Glomerular endothelial cell (primary cell): ENCODE measurements at regions not wholly inside any gene's neighbourhood (a gene's known extent, or its start where the extent isn't known, plus 50 kb on each side); places are given as distances from the start of the nearest gene placed in this dataset.

ENCODE experiments used
- DNase-seq: peaks from one replicate; pipeline ENCODE4 v3.0.0-alpha.2; 2011; ENCODE audit warnings: low read depth, low spot score; ENCODE audit errors: extremely low read depth

DNA sequence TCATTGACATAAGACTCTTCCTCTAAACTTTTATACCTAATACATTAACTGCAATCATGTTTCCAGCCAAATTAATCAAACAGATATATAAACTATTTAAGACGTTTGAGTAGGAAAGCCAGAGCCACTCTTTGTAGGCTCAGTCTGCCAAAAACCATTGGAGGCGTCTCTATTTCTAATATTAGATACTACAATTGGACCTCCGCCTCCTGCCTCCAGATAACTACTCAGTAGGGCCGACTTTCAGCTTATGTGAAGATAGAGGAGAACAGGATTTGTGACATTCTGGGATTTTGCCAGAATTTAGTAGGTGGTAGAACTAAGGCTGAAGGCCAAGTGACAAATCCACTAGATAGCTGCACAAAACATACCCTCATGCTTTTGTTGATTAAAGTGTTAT lies 463.0 kb downstream of the CETN3 start:
- no peak for DNase-seq

DNA sequence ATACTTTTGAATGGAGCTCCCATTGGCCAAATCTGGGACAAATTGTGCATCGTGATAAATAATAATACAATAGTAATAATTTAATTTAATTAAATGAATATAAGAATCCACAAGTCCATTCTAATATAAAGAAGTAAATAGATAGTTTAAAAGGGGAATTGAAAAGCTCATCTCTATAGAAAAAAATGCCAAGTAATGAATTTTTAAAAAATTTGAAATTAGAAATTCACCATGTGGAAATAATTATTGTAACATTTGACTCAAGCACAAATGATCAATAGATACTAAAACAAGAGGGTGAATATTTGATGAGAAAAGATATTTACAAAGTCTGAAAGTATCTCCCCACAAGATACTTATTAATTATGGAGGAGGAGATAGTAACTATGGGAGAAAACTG lies 467.4 kb downstream of the CETN3 start:
- DNase-seq: no peak

DNA sequence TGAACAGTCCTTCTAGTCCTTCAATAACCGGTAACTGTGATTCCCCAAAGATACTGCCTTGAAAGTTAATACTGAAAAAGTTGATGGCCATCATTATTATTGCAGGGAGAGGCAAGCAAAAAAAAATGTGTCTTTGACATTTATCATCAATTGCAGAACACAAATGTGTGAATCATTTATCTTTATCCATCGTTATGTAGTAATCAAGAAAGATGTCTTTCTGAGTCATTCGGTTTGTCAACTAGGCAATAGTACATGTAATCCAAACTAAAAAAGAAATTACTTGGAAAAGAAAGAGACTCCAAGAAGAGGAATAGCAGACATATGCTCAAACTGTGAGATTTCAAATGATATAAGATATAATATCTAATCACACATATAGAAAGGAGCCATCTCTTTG lies 473.0 kb downstream of the CETN3 start:
- no peak for DNase-seq

DNA sequence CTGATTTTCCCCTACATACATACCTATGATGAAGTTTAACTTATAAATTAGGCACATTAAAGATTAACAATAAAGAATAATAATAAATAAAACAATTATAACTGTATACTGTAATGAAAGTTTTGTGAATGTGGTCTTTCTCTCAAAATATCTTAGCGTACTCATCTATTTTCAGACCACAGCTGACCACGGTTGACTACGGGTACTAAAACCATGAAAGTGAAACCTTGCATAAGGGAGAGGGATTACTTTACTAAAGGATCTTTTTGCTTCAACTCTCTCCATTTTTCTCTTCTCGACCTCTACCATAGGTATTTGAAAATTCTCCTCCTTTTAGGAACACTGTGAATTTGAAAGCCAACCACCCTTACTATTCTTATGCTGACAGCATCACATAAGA lies 475.5 kb downstream of the CETN3 start:
- no peak for DNase-seq

DNA sequence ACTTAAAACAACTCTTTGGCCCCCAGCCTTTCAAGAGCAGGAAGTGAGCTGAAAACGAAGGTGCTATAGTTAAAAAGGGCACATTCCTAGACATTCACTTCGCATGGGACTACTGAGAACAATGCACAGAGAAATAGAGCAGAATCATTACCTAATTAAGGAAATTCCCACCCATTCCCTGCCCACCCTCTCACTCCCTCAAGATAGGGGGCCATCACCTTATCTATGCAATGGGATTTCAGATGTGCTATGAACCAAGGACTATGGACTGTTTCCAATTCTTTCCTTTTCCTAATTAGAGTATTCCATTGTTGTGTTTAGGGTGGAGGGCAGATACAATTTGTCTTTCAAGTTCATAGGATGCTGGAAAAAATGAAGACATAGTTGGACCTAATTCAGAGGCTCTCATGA lies 476.8 kb downstream of the CETN3 start:
- peak; percentile 9 for DNase-seq

DNA sequence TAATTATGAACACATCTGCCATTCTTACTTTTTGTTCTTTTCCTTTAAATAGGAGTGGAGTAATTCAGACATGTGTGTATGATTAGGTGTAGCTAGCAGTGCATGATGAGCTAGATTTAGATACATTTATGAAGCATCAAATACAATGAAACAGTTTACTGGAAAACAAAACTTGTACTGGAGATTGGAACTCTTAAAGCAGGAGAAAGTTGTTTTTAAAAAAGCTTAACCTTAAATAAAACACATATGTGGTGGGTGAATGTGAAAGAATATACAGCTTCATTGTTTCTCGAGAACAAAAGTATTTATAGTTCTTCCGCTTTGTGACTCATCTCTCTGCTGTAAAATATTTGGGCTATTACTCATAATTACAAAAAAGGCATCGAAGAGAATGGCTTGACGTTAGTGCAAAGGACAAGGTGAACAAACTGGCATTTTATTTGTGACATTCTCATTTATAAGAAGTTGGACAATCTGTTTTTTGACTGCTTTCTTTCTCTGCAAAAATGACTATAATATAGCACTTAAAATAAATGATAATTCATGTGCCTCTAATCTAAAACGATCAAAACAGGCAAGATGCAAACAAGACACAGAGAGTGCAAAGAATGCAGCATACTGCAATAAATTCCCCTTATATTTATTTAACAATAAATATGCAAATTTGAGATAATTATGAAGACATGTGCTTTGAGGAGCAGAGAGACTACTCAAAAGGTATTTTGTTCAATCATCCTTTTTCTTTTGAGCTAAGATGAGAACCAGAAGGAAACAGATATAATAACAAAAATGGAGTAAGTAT lies 478.8 kb downstream of the CETN3 start:
- peak; percentile 70 for DNase-seq

DNA sequence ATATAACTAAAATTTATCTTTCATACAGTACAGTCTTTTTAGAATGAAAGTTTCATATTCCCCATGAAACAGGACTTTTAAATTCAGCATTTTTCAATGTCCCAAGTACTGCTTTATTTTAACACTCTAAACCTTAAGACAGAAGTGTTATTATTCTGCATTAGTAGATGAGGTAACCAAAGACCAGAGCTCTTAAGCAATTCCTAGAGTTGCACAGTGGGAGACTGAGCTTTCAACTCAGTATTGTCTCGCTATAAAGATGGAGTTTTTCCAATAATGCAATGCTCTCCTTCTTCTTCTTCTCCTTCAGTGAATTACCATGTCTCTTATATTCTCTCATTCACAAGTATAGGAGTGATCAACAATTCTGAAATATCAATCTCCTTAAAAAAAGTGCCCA lies 479.7 kb downstream of the CETN3 start:
- no peak for DNase-seq

DNA sequence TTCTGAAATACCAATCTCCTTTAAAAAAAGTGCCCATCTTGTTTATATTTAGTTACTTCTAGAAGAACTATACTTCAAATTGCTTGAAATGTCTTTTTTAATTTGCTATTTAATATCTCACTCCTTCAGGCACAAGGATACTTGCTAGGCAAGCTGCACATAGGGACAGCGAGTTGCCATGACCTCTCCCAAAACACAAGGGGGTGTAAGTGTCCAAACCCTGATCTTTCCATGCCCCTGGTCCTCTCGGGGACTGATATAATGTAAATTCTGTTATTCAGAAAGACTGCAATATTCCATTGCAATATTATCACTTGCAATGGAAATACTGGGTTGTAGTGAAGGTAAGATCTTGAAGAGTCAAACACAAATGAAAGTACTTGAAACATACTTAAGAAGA lies 480.4 kb downstream of the CETN3 start:
- DNase-seq: no peak

DNA sequence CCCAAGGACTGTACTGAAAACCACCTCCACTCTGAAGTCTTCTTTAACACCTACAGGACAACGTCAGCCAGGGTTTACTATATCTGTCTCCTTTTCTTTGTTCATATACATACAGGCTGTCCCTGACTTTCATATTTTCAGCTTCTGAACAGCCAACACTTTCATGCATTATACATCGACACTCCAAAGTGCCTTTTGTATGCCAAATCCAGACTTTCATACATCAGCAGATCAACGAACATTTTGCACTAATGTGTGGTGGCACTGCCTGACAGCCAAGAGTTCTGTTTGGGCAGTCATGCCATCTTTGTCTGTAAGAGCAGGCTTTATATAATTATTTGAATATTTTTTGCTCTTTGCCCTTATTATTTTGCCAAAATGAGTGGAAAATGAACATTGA lies 487.4 kb downstream of the CETN3 start:
- no peak for DNase-seq

DNA sequence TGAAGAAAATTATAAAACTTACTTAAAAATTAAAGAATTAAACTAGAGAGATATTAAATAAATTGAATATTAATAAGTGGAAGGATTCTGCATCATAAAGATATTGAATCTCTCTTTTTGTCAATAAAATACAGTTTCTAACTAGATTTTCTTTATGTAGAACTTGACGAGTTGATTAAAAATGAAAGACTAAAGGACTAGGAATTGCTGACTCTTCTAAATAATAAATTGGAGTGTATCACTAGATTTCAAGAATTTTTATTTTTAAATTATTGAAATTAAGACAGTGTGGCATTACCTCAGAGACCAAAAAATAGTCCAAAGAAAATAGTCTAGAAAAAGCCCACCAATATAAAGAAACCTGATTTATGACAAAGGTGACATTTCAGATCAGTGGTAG lies 492.4 kb downstream of the CETN3 start:
- DNase-seq: no peak

DNA sequence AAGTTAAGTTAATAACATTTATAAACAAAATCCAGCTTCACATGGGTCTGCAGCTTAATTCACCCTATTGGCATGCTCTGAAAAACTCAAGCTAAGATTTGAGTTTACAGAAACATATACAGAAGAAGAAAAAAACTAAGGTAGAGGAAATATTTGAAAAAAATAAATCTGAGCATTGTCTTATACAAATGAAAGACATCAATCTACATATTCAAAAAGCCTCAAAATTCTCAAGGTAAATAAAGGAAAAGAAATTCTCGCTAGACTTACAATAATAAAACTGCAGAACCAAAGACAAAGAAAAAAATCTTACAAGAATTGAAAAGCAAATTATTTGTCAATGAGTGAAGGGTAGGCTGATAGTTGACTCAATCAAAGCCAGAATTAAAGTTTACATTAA lies 493.4 kb downstream of the CETN3 start:
- no peak for DNase-seq

DNA sequence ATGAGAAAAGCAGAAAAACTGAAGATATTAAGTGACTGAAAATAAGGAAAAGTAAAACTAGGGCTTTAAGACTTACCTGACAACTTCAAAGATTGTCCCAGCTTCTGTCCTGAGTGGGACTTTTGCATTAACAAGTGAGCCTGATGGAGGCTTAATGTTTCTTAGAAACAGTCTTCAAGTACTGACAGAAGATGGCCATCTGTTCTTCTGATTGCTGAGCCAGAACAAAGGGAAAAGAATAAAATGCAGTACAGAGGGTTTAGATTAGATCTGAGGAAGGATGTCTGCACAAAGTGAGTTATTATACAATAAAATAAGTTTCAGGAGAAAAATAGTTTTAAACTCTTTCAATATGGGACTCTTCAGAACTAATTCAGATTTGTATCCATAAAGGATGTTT lies 500.7 kb downstream of the CETN3 start:
- DNase-seq: no peak

DNA sequence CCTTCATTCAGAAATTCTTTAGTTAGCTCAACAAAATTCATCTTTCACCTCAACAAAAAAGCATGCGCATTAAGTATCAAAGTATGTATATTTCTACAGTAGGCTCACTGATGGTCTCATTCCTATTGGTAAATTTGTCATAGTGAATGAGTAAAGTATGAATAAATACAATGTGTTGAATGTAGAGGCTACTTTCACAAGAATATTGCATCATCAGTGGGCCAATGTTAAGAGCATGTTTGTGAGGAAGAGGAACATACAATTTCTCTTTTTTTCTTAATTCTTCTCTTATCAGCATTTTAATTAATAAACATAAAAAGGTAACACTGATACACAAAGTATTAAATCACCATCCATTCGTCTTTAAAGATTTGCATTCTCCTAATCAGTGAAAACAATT lies 505.1 kb downstream of the CETN3 start:
- no peak for DNase-seq

DNA sequence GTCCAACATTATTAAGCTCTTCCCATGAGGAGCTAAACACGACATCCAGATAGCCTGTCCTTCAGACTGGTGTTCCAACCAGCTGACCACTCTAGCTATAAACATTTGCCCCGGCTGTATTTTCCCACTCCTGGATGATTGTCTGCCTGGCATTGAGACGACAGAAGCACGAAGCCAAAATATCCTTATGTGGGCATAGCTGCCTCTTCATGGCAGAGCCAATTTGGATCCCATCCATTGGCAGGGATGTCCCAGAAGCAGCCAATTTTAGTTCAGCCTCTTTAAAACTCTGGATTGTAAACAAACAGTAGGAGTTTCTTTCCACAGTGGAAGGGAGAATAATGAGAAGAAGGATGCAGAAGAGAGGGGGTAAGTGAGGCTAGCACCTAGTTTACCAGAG lies 507.6 kb downstream of the CETN3 start:
- DNase-seq: no peak

DNA sequence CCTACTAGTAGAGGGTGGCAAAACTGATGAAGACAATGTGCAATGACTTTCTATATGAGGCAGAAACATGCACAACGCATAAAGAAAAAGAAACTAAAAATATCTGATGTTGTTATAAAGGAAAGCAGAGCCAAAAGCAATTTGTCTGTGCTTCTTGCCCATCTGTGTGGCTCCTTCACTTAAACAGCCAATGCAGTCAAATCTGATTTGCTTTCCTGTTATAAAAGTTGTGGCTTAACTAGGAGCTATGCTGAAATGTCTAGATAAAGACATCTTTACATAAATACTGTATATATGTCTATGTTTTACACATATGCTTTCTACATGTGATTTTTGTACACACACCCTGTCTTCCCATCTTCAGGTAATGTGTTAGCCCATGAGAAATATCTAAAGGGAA lies 508.2 kb downstream of the CETN3 start:
- no peak for DNase-seq

DNA sequence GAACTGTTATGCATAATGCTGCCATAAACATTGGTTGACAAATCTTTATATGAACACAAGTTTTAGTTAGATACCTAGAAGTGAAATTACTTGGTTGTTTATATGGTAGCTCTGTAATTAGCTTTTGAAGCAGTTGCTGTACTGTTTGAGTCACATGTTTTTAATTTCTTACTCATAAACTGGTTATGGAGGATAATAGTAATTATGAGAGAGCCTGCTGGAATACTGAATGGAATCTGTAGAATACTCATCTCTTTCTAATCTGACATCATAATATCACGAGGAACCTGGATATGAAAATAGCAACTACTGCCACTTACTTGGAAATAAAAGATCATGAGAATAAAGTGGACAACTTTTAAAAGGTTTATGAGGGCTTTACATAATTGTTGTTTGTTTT lies 509.2 kb downstream of the CETN3 start:
- DNase-seq: no peak

DNA sequence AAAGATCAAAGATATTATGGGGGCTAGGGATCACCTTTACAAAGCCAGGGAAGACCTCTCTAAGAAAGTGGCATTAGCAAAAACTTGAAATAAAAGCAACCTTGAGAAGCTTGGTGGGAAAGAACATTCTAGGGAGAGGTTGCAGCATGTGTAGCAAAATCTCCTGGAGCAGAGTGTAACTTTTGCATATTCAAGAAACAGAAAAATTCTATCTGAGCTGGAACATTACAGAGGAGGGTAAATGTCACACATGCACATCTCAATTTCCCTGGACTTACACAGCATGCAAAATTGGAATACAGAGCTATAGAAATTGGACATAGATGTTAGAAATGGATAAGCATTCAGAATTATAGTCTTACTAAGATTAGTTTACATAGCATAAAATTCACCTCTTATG lies 510.0 kb downstream of the CETN3 start:
- DNase-seq: no peak

DNA sequence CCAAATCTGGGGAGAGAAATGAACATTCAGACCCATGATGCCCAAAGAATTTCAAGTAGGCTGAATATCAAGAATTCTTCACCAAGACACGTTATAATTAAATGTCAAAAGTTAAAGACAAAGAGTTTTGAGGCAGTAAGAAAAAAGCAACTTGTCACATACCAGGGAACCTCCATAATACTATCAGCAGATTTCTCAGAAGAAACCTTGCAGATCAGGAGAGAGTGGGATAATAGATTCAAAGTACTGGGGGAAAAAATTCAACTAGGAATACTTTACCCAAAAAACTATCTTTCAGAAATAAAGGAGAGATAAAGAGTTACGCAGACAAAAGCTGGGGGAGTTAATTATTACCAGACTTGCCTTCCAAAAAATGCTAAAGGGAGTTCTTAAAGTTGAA lies 516.0 kb downstream of the CETN3 start:
- DNase-seq: no peak

DNA sequence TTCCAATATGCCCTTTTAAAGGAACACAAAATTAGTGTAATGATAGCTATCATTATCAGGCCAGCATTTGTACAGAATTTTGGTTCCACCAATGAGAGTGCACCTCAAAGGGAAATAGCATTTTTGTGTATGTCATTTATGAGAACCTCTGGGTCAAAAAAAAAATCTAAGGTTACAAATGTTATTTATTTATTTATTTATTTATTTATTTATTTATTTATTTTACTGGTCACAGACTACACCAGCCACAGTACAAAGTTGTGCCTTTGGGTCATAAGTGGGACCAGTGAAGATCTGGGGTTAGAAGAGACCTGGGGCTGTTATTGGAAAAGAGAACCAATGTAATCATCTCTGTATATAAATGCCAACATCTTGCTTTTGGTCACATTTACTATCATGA lies 523.9 kb downstream of the CETN3 start:
- DNase-seq: no peak

DNA sequence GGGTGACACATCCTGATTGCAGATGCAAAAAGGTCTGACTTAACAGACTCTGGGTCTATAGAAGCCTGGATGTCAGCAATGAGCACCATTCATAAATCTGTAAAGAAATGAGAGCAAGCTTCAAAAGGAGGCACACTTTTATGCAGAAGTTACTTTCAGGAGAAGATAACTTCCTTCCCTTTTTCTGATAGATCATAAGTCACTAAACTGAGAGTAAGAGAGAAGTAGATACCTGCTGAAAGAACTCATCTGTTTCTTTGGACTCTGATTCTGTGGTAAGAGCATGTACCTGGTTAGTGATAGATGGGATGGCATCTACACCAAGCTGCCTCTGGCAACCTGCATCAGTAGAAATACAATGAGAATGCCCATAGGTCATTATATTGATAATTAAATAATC lies 525.6 kb downstream of the CETN3 start:
- no peak for DNase-seq

DNA sequence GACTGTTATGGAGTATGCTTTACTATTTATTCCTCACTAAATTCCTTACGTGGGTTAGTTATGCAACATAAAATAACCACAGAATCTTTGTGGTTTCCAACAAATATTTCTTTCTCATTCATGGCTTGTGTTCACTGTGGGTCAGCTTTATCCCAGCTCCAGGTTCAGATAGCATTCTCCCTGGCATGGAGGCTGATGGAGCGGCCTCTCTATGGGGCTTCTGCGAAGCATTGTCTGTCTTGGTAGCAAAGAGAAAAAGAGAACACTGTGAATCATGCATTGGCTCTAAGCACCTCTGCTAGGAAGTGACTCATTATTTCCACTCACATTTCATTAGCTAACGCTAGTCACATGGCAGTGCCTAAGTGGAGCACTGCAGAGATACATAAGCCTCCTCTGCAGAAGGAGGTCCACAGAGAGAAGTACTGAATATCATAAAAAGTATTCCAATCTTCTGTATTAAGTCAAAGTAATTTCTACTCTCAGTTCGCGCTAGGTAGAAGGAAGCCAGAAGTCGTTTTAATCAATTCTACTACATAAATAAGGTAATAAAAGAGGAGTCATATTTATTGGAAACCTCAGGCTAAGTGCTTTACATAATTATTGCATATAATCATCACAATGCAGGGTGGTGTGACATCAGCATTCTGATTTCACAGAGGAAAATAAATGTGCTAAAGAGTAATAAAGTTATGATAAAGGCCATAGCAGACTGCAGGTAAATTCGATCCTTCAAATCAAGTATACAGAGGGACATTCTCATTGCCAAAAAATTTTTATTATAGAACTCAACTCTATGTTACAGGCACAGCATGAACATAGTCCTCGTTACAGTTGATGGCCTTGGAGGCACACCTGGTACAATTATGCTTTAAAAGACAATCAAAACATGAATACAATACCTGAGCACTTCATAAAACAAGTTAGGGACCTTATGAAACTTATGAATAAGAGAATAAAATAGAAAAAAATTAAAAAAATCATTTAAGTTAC lies 531.1 kb downstream of the CETN3 start:
- DNase-seq: no peak

DNA sequence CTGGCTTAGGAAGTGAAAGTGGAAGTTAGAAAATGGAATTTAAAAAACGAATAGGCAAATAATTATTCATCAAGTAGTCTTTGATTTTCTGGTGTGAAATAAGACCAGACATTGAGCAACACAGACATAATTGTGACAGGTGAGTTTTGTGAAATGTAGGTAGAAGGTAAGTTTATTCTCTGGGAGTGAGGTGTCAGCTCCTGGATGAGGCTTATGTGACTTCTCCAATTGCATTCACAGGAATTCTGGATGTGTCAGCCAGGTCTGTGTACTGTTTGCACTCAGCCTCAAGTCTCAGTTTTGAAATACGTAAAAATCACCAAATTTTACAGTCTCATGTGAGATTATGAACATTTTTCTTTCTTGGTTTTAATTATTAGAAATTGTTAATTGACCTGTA lies 537.6 kb downstream of the CETN3 start:
- no peak for DNase-seq
